Central memory CD8-positive, alpha-beta T cell (primary cell): ENCODE measurements at regions not wholly inside any gene's neighbourhood (a gene's known extent, or its start where the extent isn't known, plus 50 kb on each side); places are given as distances from the start of the nearest gene placed in this dataset.

ENCODE experiments used
- ATAC-seq: fragments of 150-1000 bp; cut with Tn5 transposase; replicated peaks from 2 replicates; pipeline ENCODE4 v1.10.0; 2022; ENCODE audit warnings: mild to moderate bottlenecking, moderate FRiP score, moderate number of reproducible peaks; ENCODE audit not compliant: poor library complexity, severe bottlenecking; ENCODE audit errors: extremely low read depth
- DNase-seq, 2 donors: peaks; one replicate each; pipeline ENCODE4 v3.0.0; 2021; ENCODE audit warnings: low spot score in 2 of 2
- H3K27ac Mint-ChIP-seq: one replicate; pipeline ENCODE4 v1.8.0; 2022; ENCODE audit warnings: low read depth, mild to moderate bottlenecking, moderate library complexity, mixed read lengths
- H3K27me3 Mint-ChIP-seq: one replicate; pipeline ENCODE4 v1.8.0; 2022; ENCODE audit warnings: mixed read lengths
- H3K36me3 Mint-ChIP-seq: one replicate; pipeline ENCODE4 v1.8.0; 2022; ENCODE audit warnings: mild to moderate bottlenecking, moderate library complexity, mixed read lengths; ENCODE audit not compliant: insufficient read depth
- H3K4me1 Mint-ChIP-seq: one replicate; pipeline ENCODE4 v1.8.0; 2022; ENCODE audit warnings: mixed read lengths
- H3K4me3 Mint-ChIP-seq: one replicate; pipeline ENCODE4 v1.8.0; 2022; ENCODE audit warnings: mild to moderate bottlenecking, moderate library complexity, mixed read lengths
- H3K9me3 Mint-ChIP-seq: one replicate; pipeline ENCODE4 v1.8.0; 2022; ENCODE audit warnings: mixed read lengths

- Mint-ChIP-seq H3K27me3 (peaks cover 45% of the 10 kb centered on the region), H3K4me3 (no peak overlapping the region), H3K27ac (no peak overlapping the region), H3K9me3 (no peaks in the 10 kb centered on the region), H3K36me3 (no peaks in the 10 kb centered on the region), H3K4me1 (no peaks in the 10 kb centered on the region)
- ATAC-seq: no peak
- no peak for DNase-seq
Observed at GRCh38 chr13:79222427-79223205, 183.4 kb downstream of the RBM26 start.

- ATAC-seq: no peak
- Mint-ChIP-seq H3K4me1 (no peaks in the 10 kb centered on the region), H3K9me3 (no peaks in the 10 kb centered on the region), H3K4me3 (no peak overlapping the region), H3K27ac (no peak overlapping the region), H3K27me3 (peaks cover 26% of the 10 kb centered on the region), H3K36me3 (no peaks in the 10 kb centered on the region)
- no peak for DNase-seq
Observed at GRCh38 chr13:79212064-79212619, 193.9 kb downstream of the RBM26 start.

GRCh38 chr13:79211377-79211776 lies 194.7 kb downstream of the RBM26 start:
- H3K27me3 Mint-ChIP-seq: peaks cover 18% of the 10 kb centered on the region
- H3K4me3 Mint-ChIP-seq: no peak overlapping the region
- no peaks in the 10 kb centered on the region for H3K9me3 Mint-ChIP-seq
- ATAC-seq: no peak
- no peaks in the 10 kb centered on the region for H3K4me1 Mint-ChIP-seq
- DNase-seq: no peak
- H3K27ac Mint-ChIP-seq: no peak overlapping the region
- H3K36me3 Mint-ChIP-seq: no peaks in the 10 kb centered on the region

- ATAC-seq (no peak), DNase-seq (no peak)
- H3K9me3 Mint-ChIP-seq: no peaks in the 10 kb centered on the region
- H3K4me1 Mint-ChIP-seq: peaks cover 30% of the 10 kb centered on the region
- no peak overlapping the region for H3K27ac Mint-ChIP-seq
- no peak overlapping the region for H3K4me3 Mint-ChIP-seq
- peaks cover 23% of the 10 kb centered on the region for H3K27me3 Mint-ChIP-seq
- peaks cover 2% of the 10 kb centered on the region for H3K36me3 Mint-ChIP-seq
Observed at GRCh38 chr13:79197933-79198332, 208.1 kb downstream of the RBM26 start.

DNA sequence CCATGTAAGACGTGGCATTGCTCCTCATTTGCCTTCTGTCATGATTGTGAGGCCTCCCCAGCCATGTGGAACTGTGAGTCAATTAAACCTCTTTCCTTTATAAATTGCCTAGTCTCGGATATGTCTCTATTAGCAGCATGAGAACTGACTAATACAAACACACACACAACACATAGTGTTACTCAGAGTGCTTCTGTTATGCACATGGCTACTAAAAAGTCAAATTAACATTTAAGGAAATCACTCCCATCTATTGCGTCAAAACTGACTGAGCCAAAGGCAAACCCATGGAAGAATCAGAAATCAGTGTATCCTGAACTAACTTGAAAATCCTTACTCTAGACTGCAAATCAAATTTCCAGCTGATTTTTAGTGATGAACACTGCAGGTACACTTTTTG lies 209.2 kb downstream of the RBM26 start:
- H3K4me1 Mint-ChIP-seq: peaks cover 30% of the 10 kb centered on the region
- ATAC-seq: no peak
- H3K9me3 Mint-ChIP-seq: no peaks in the 10 kb centered on the region
- H3K4me3 Mint-ChIP-seq: no peak overlapping the region
- H3K27me3 Mint-ChIP-seq: peaks cover 14% of the 10 kb centered on the region
- no peak for DNase-seq
- H3K36me3 Mint-ChIP-seq: peaks cover 2% of the 10 kb centered on the region
- no peak overlapping the region for H3K27ac Mint-ChIP-seq

GRCh38 chr13:79196366-79196765 lies 209.7 kb downstream of the RBM26 start:
- Mint-ChIP-seq H3K4me1 (peaks cover 30% of the 10 kb centered on the region), H3K4me3 (no peak overlapping the region), H3K9me3 (no peaks in the 10 kb centered on the region), H3K36me3 (peaks cover 2% of the 10 kb centered on the region), H3K27ac (peak overlapping the region; percentile 16), H3K27me3 (peaks cover 9% of the 10 kb centered on the region)
- ATAC-seq (no peak), DNase-seq (no peak)

DNA sequence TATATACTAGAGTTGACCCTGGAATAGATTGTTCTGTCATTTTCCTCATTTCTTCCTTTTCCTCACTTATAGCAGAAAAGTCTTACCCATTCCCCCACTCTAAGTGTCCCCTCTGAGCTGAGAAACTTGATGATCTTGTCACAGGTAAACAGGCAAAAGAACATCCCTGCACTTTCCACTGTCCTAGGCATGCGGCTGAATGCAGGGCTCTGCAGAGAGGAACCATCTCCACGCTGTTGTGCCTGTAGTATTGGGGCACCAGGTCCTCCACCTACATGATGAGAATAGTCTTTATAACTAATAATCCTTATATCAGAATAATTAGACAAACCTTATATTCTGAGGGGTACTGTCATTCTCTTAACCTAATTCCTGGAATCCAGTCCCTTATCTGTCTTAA lies 211.3 kb downstream of the RBM26 start:
- no peak for ATAC-seq
- peaks cover 30% of the 10 kb centered on the region for H3K4me1 Mint-ChIP-seq
- no peaks in the 10 kb centered on the region for H3K36me3 Mint-ChIP-seq

DNA sequence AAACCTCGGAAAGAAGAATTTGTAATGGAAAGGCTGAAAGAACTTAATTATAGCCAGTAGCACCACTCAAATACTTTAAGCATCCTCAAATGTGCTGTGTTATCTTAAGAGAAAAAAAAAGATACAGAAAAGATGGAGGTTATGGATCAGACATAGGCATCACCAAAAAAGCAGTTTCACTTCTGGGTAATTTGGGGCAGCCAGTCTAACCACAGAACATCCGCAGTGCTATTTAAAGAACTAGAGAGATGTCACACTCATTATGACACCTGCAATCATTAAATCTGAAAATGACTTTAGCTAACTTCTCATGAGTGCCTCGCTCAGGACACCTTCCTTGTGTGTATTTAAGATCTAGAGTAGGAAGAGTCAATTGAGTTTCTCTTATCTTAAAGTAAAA lies 211.8 kb downstream of the RBM26 start:
- Mint-ChIP-seq H3K36me3 (no peaks in the 10 kb centered on the region), H3K27ac (no peak overlapping the region), H3K4me1 (peaks cover 30% of the 10 kb centered on the region), H3K9me3 (no peaks in the 10 kb centered on the region), H3K27me3 (no peaks in the 10 kb centered on the region), H3K4me3 (peak overlapping the region; percentile 10)
- peak; percentile 100 for ATAC-seq
- DNase-seq: peak in 1 of 2 donors; percentile 38

More for the DNA sequence above, 211.3 kb downstream of the RBM26 start:
- H3K27me3 Mint-ChIP-seq: no peaks in the 10 kb centered on the region
- no peak for DNase-seq
- H3K4me3 Mint-ChIP-seq: peak overlapping the region; percentile 10
- peak overlapping the region; percentile 8 for H3K27ac Mint-ChIP-seq
- no peaks in the 10 kb centered on the region for H3K9me3 Mint-ChIP-seq

DNA sequence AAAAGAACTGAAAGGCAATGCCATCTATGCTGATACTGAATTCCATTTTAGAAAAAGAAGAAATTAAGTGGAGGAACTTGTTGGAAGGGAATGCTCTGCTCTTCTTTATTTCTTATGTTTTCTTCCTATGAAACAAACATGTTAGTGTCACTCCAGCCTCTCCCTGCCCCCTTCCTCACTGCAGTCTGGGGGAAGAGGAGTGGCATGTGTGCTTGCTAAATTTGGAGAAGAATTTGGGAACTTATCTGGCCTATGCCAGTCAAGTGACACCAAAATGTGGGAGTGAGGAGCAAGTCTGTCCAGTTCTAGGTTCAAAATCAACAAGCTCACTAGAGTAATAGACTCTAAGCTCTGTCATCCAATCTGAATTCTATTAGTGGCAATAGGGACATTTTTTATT lies 214.6 kb downstream of the RBM26 start:
- Mint-ChIP-seq H3K9me3 (no peaks in the 10 kb centered on the region), H3K4me1 (peaks cover 27% of the 10 kb centered on the region), H3K4me3 (no peak overlapping the region), H3K27me3 (no peaks in the 10 kb centered on the region), H3K36me3 (no peaks in the 10 kb centered on the region), H3K27ac (no peak overlapping the region)
- DNase-seq: no peak
- no peak for ATAC-seq

DNA sequence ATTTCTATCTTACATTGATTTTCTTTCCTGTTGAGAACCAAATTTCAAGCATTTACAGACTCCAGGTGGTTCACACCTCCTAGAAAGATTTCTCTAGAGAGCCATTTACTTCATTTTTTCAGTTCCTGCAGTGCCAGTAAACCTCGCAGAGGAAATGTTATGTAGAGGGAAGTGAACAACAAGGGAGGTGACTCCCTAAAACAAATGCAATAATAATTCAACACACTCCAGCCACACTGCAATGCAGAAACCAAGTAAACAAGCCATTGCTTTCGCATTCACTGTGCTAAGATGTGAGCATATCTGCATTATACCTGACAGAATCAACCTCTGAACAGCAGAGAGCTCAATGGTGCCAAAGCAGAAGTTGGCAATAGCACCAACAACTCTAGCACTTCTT lies 215.1 kb downstream of the RBM26 start:
- Mint-ChIP-seq H3K27ac (no peak overlapping the region), H3K27me3 (no peaks in the 10 kb centered on the region), H3K4me3 (no peak overlapping the region), H3K9me3 (no peaks in the 10 kb centered on the region), H3K4me1 (peaks cover 21% of the 10 kb centered on the region), H3K36me3 (no peaks in the 10 kb centered on the region)
- ATAC-seq: no peak
- no peak for DNase-seq

DNA sequence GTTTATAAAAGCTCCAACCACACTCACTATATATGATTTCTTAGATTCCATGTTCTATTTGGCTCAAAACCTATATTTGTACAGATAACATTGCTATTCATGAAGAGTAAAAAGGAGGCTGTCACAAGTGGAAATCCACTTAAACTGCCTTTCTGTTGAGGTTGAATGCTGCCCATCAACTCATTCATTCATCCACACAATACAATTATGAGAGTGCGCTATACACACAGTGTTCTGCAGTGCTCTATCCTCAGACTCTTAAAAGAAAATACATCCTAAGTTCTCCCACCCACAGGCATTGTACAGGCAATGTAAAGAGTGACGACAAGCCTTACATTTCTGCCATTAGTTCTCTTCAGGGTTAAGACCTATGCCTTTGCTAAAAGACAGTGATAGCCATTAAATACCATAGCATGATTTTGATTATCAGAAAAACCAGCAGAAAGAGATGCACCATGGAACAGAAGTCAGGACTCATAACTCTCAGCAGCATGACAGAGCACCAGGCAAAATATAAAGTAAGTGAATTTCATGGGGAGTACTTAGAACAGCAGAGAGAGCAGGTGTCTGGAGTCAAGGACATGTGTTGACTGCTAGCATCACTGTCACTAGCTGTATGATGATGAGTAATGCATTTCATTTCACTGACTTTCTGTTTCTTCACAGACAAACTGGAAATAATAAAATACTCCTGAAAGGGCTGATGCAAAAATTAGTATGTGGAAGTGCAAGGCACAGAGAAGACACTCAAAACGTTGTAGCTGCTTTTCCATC lies 218.0 kb downstream of the RBM26 start:
- no peak overlapping the region for H3K27ac Mint-ChIP-seq
- no peaks in the 10 kb centered on the region for H3K9me3 Mint-ChIP-seq
- H3K36me3 Mint-ChIP-seq: no peaks in the 10 kb centered on the region
- ATAC-seq (no peak), DNase-seq (no peak)
- no peaks in the 10 kb centered on the region for H3K4me1 Mint-ChIP-seq
- peaks cover 4% of the 10 kb centered on the region for H3K27me3 Mint-ChIP-seq
- H3K4me3 Mint-ChIP-seq: no peak overlapping the region

DNA sequence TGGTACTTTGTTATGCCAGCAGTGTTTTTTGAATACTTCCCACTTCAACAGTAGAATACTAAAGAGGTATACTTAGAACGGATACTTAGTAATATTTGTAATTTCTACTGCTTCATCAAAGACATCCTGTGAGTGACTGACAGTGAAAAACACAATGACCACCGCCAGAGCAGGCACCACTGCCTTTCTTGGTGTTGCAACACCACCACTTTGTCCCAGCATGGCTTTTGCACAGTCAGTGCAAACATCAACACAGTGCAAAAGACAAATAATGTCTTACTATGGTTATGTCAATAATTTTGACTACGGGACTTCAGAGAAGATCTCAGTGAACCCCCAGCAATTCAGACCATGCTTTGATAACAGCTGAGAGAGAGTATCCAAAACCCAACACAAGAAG lies 220.5 kb downstream of the RBM26 start:
- H3K4me3 Mint-ChIP-seq: no peak overlapping the region
- peaks cover 25% of the 10 kb centered on the region for H3K27me3 Mint-ChIP-seq
- no peaks in the 10 kb centered on the region for H3K4me1 Mint-ChIP-seq
- ATAC-seq (no peak), DNase-seq (no peak)
- no peaks in the 10 kb centered on the region for H3K9me3 Mint-ChIP-seq
- H3K36me3 Mint-ChIP-seq: no peaks in the 10 kb centered on the region
- no peak overlapping the region for H3K27ac Mint-ChIP-seq

- H3K4me3 Mint-ChIP-seq: no peak overlapping the region
- peaks cover 44% of the 10 kb centered on the region for H3K27me3 Mint-ChIP-seq
- H3K4me1 Mint-ChIP-seq: no peaks in the 10 kb centered on the region
- DNase-seq: no peak
- H3K36me3 Mint-ChIP-seq: no peaks in the 10 kb centered on the region
- no peak for ATAC-seq
- no peak overlapping the region for H3K27ac Mint-ChIP-seq
- no peaks in the 10 kb centered on the region for H3K9me3 Mint-ChIP-seq
Observed at GRCh38 chr13:79183231-79183630, 222.8 kb downstream of the RBM26 start.
